ENCODE measurements at regions not wholly inside any gene's neighbourhood (a gene's known extent, or its start where the extent isn't known, plus 50 kb on each side); places are given as distances from the start of the nearest gene placed in this dataset.

GRCh38 chr18:27605107-27605834 is 420.2 kb upstream of the CHST9 start:
- no peak for TF ChIP-seq EZH2 (IDR thresholded peaks at IDR 0.05)
- peak; percentile 89 for TF ChIP-seq CTCF (IDR thresholded peaks at IDR 0.05)
- no peak for TF ChIP-seq EZH2phosphoT487 (IDR thresholded peaks at IDR 0.05)
